ENCODE measurements at regions not wholly inside any gene's neighbourhood (a gene's known extent, or its start where the extent isn't known, plus 50 kb on each side); places are given as distances from the start of the nearest gene placed in this dataset.
A peak's percentile ranks its signal among the peaks of the same experiment; 100 is the strongest.

GRCh38 chr15:70277556-70277955, 179.8 kb upstream of the TLE3 start:
- DNase-seq (ENCODE audit: low spot score) = no peak

- no peak for DNase-seq (ENCODE audit: low spot score)
Measured at GRCh38 chr15:70276401-70276800, 178.7 kb upstream of the TLE3 start.

- no peak for DNase-seq (ENCODE audit: low spot score)
Measured at GRCh38 chr15:70275461-70276138, 177.9 kb upstream of the TLE3 start.

- no peak for DNase-seq (ENCODE audit: low spot score)
Measured at GRCh38 chr15:70274908-70275307, 177.2 kb upstream of the TLE3 start.

GRCh38 chr15:70274255-70274880, 176.7 kb upstream of the TLE3 start:
- no peak for DNase-seq (ENCODE audit: low spot score)

GRCh38 chr15:70273808-70274207, 176.1 kb upstream of the TLE3 start:
- DNase-seq (ENCODE audit: low spot score) = no peak

GRCh38 chr15:70272565-70273355, 175.0 kb upstream of the TLE3 start:
- no peak for DNase-seq (ENCODE audit: low spot score)

GRCh38 chr15:70271422-70272088, 173.8 kb upstream of the TLE3 start:
- DNase-seq (ENCODE audit: low spot score) = peak; percentile 61

- DNase-seq (ENCODE audit: low spot score) = no peak
Measured at GRCh38 chr15:70270752-70271111, 173.0 kb upstream of the TLE3 start.

- DNase-seq (ENCODE audit: low spot score) = no peak
Measured at GRCh38 chr15:70269991-70270751, 172.5 kb upstream of the TLE3 start.

GRCh38 chr15:70269311-70269911, 171.7 kb upstream of the TLE3 start:
- DNase-seq (ENCODE audit: low spot score) = no peak

GRCh38 chr15:70268698-70269251, 171.1 kb upstream of the TLE3 start:
- no peak for DNase-seq (ENCODE audit: low spot score)

- peak; percentile 50 for DNase-seq (ENCODE audit: low spot score)
Measured at GRCh38 chr15:70267879-70268278, 170.2 kb upstream of the TLE3 start.

GRCh38 chr15:70267306-70267705, 169.6 kb upstream of the TLE3 start:
- no peak for DNase-seq (ENCODE audit: low spot score)

- no peak for DNase-seq (ENCODE audit: low spot score)
Measured at GRCh38 chr15:70266412-70267121, 168.8 kb upstream of the TLE3 start.

GRCh38 chr15:70265986-70266385, 168.3 kb upstream of the TLE3 start:
- DNase-seq (ENCODE audit: low spot score) = no peak

GRCh38 chr15:70265466-70265978, 167.8 kb upstream of the TLE3 start:
- no peak for DNase-seq (ENCODE audit: low spot score)

GRCh38 chr15:70264738-70265465, 167.2 kb upstream of the TLE3 start:
- no peak for DNase-seq (ENCODE audit: low spot score)

- DNase-seq (ENCODE audit: low spot score) = no peak
Measured at GRCh38 chr15:70264014-70264582, 166.4 kb upstream of the TLE3 start.
